GM12872 (cell line): ENCODE measurements at regions not wholly inside any gene's neighbourhood (a gene's known extent, or its start where the extent isn't known, plus 50 kb on each side); places are given as distances from the start of the nearest gene placed in this dataset.

Experiments
- CTCF ChIP-seq: IDR thresholded peaks from 3 replicates; pipeline ENCODE4 v1.5.1; 2011; ENCODE audit warnings: low read depth, mild to moderate bottlenecking, low read length, moderate library complexity; ENCODE audit not compliant: insufficient read depth

GRCh38 chr18:28363124-28363523, 186.2 kb upstream of the CDH2 start:
- TF ChIP-seq CTCF, result no peak

- no peak for TF ChIP-seq CTCF
Observed at GRCh38 chr18:28359176-28359575, 182.2 kb upstream of the CDH2 start.

DNA sequence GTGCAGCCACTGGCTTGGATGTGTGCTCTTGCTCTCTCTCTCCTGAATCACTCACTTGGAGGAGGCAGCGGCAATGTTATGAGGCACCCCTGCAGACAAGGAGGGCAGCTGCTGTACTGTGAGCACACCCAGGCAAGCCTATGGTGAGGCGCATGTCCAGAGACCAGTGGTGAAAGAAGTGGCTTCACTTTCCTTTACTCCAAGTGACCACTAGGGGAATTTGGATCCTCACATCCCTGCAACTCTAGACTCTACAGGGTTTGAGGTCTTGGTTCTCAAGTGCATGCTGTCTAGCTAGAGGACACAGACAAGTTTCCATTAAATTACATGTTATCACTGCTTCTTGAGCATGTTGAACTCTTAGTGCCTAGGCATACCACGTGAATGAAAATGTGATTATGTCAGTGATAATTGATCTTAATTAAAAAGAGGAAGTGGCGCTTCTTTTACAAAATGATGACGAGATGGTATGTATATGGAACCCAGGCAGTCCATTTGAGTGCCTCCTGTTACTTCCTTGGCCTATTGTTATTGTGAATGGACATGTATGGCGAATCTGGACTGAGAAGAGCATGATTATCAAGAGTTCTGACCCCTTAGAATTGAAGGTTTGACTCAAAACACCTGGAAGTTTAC, 181.0 kb upstream of the CDH2 start:
- TF ChIP-seq CTCF, result peak; percentile 31; the same call in 1 of the 3 replicates

DNA sequence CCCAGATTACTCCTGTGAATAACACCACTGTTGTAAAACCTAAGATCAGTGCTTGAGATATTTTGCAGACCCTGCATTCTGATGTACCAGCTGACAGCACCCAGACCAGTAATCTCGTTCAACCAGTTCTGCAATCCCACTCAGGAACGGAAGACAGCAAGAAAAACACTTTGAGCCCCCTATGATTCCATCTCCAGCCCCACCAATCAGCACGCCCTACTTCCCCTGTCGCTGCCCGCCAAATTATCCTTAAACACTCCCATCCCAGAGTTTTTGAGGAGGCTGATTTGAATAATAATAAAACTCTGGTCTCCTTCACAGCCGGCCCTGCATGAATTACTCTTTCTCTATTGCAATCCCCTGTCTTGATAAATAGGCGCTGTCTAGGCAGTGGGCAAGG, 173.9 kb upstream of the CDH2 start:
- no peak for TF ChIP-seq CTCF

GRCh38 chr18:28342231-28342630, 165.3 kb upstream of the CDH2 start:
- no peak for TF ChIP-seq CTCF

DNA sequence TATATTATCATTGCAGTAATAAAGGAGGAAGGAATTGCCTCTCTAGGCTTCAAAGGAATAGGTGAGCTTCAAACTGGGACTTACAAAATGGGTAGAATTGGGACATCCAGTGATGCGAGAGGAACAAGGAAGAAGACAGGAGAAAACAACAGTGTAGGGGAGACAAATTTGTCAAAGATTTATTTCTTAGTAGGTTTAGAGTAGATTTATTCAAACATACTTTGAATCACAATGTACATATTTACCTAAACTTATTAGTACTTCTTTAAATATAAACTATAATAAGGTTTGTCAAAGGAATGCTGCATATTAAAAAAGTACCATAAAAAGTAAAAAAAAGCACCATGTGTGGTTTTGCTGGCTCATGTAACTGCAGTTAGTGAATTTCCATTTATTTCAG, 161.4 kb upstream of the CDH2 start:
- TF ChIP-seq CTCF, result no peak

GRCh38 chr18:28334516-28334915, 157.6 kb upstream of the CDH2 start:
- no peak for TF ChIP-seq CTCF
